ENCODE measurements at regions not wholly inside any gene's neighbourhood (a gene's known extent, or its start where the extent isn't known, plus 50 kb on each side); places are given as distances from the start of the nearest gene placed in this dataset.

DNA sequence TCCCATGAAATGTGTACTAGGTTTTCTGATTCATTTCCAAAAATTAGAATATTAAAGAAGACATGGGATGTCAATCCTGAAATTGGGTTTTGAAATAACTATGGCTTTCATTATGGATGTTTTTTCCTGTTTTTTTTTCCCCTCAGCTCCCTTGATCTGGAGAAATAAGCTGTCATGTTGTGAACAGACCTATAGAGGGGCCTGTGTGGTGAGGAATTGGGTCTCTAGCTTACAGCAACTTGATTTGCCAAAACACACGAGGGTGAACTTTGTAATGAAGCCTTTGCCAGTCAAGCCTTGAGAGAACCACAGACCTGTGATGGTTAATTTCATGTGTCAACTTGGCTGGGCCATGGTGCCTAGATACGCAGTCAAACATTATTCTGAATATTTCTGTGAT lies 2413.6 kb downstream of the PCDH7 start:
- ATAC-seq (replicated peaks; ENCODE audit: extremely low read depth, poor library complexity, severe bottlenecking) = no peak
- Mint-ChIP-seq H3K27ac (ENCODE audit: low read depth) (no peak overlapping the region), H3K36me3 (ENCODE audit: insufficient read depth) (no peaks in the 10 kb centered on the region), H3K4me1 (no peaks in the 10 kb centered on the region), H3K4me3 (no peak overlapping the region), H3K9me3 (peaks cover 16% of the 10 kb centered on the region), H3K27me3 (no peaks in the 10 kb centered on the region)
- no peak for DNase-seq (ENCODE audit: low spot score in 2 of 2)

GRCh38 chr4:33134366-33134765 lies 2414.2 kb downstream of the PCDH7 start:
- H3K36me3 Mint-ChIP-seq (ENCODE audit: insufficient read depth) = no peaks in the 10 kb centered on the region
- H3K4me3 Mint-ChIP-seq = no peak overlapping the region
- H3K9me3 Mint-ChIP-seq = peaks cover 16% of the 10 kb centered on the region
- ATAC-seq (replicated peaks; ENCODE audit: extremely low read depth, poor library complexity, severe bottlenecking) (no peak), DNase-seq (ENCODE audit: low spot score in 2 of 2) (no peak)
- H3K27ac Mint-ChIP-seq (ENCODE audit: low read depth) = no peak overlapping the region
- H3K4me1 Mint-ChIP-seq = no peaks in the 10 kb centered on the region
- no peaks in the 10 kb centered on the region for H3K27me3 Mint-ChIP-seq

GRCh38 chr4:33149658-33150524 lies 2429.7 kb downstream of the PCDH7 start:
- ATAC-seq (replicated peaks; ENCODE audit: extremely low read depth, poor library complexity, severe bottlenecking) (no peak), DNase-seq (ENCODE audit: low spot score in 2 of 2) (no peak)
- Mint-ChIP-seq H3K4me3 (no peak overlapping the region), H3K9me3 (peaks cover 13% of the 10 kb centered on the region), H3K27me3 (no peaks in the 10 kb centered on the region), H3K36me3 (ENCODE audit: insufficient read depth) (no peaks in the 10 kb centered on the region), H3K4me1 (no peaks in the 10 kb centered on the region), H3K27ac (ENCODE audit: low read depth) (no peak overlapping the region)

DNA sequence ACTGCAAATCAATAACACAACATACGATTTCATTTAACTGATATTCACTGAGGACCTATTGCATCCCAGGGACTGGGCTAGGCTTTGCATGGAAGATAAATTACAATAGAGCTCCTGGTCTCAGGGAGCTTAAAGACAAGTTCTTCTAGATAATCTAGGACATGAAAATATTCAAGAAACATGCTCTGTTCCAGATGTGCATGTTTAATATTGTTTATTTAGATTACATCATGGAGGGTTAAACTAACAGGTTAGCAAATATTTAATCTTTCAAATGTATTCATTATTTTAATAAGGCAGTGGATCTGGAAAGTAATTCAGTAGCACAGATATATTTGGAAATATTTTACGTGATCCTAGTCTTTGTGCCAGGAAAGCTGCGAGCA lies 2430.3 kb downstream of the PCDH7 start:
- Mint-ChIP-seq H3K27ac (ENCODE audit: low read depth) (no peak overlapping the region), H3K4me1 (no peaks in the 10 kb centered on the region), H3K36me3 (ENCODE audit: insufficient read depth) (no peaks in the 10 kb centered on the region), H3K27me3 (no peaks in the 10 kb centered on the region), H3K4me3 (no peak overlapping the region), H3K9me3 (peaks cover 16% of the 10 kb centered on the region)
- ATAC-seq (replicated peaks; ENCODE audit: extremely low read depth, poor library complexity, severe bottlenecking) (no peak), DNase-seq (ENCODE audit: low spot score in 2 of 2) (no peak)

DNA sequence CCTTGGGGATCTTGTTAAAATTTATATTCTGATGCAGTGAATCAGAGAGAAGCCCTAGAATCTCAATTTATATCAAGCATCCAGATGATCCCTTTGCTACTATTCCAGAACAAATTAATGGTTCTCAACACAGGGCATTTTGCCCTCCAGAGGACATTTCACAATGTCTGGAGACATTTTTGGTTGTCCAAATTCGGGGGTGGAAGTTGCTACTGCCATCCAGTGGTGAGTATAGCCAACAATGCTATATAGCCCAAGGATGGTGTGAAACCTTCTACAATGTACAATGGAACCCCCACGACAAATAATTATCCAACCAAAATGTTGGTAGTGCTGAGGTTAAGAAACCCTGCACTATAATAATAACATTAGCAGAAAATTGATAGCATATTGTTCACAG lies 2440.0 kb downstream of the PCDH7 start:
- Mint-ChIP-seq H3K4me3 (no peak overlapping the region), H3K27me3 (no peaks in the 10 kb centered on the region), H3K36me3 (ENCODE audit: insufficient read depth) (no peaks in the 10 kb centered on the region), H3K9me3 (peaks cover 36% of the 10 kb centered on the region), H3K4me1 (no peaks in the 10 kb centered on the region), H3K27ac (ENCODE audit: low read depth) (no peak overlapping the region)
- no peak for ATAC-seq (replicated peaks; ENCODE audit: extremely low read depth, poor library complexity, severe bottlenecking)
- DNase-seq (ENCODE audit: low spot score in 2 of 2) = no peak

GRCh38 chr4:33161202-33161601 lies 2441.0 kb downstream of the PCDH7 start:
- H3K36me3 Mint-ChIP-seq (ENCODE audit: insufficient read depth) = no peaks in the 10 kb centered on the region
- no peaks in the 10 kb centered on the region for H3K27me3 Mint-ChIP-seq
- no peak overlapping the region for H3K27ac Mint-ChIP-seq (ENCODE audit: low read depth)
- peaks cover 32% of the 10 kb centered on the region for H3K9me3 Mint-ChIP-seq
- no peak for DNase-seq (ENCODE audit: low spot score in 2 of 2)
- no peaks in the 10 kb centered on the region for H3K4me1 Mint-ChIP-seq
- H3K4me3 Mint-ChIP-seq = no peak overlapping the region
- ATAC-seq (replicated peaks; ENCODE audit: extremely low read depth, poor library complexity, severe bottlenecking) = no peak

GRCh38 chr4:33162122-33162521 lies 2442.0 kb downstream of the PCDH7 start:
- no peaks in the 10 kb centered on the region for H3K36me3 Mint-ChIP-seq (ENCODE audit: insufficient read depth)
- H3K9me3 Mint-ChIP-seq = peaks cover 28% of the 10 kb centered on the region
- DNase-seq (ENCODE audit: low spot score in 2 of 2) (no peak), ATAC-seq (replicated peaks; ENCODE audit: extremely low read depth, poor library complexity, severe bottlenecking) (no peak)
- H3K4me3 Mint-ChIP-seq = no peak overlapping the region
- no peaks in the 10 kb centered on the region for H3K4me1 Mint-ChIP-seq
- no peaks in the 10 kb centered on the region for H3K27me3 Mint-ChIP-seq
- no peak overlapping the region for H3K27ac Mint-ChIP-seq (ENCODE audit: low read depth)

- no peaks in the 10 kb centered on the region for H3K4me1 Mint-ChIP-seq
- H3K9me3 Mint-ChIP-seq = peaks cover 20% of the 10 kb centered on the region
- H3K4me3 Mint-ChIP-seq = no peak overlapping the region
- no peaks in the 10 kb centered on the region for H3K27me3 Mint-ChIP-seq
- no peaks in the 10 kb centered on the region for H3K36me3 Mint-ChIP-seq (ENCODE audit: insufficient read depth)
- ATAC-seq (replicated peaks; ENCODE audit: extremely low read depth, poor library complexity, severe bottlenecking) = no peak
- no peak for DNase-seq (ENCODE audit: low spot score in 2 of 2)
- no peak overlapping the region for H3K27ac Mint-ChIP-seq (ENCODE audit: low read depth)
Measured at GRCh38 chr4:33171873-33172525, 2451.8 kb downstream of the PCDH7 start.

DNA sequence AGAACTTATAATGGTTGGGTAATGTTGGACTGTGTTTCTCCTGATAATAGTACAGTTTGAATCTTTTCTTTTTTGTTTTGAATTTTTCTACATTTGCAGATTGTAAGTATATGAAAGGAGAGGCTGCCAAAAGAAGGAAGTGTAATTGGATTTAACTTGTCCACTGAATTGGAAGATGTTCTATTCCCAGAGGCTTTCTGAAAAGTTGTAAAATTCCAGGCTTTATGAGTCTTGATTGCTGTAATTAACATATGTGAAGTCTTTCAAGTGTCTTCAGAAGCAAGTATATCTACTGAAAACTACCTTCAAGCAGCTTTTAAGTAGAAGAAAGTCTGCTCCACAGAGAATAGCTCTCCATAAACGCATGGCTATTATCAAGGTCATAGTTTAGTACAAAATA lies 2456.4 kb downstream of the PCDH7 start:
- Mint-ChIP-seq H3K27me3 (no peaks in the 10 kb centered on the region), H3K4me3 (no peak overlapping the region), H3K9me3 (peaks cover 29% of the 10 kb centered on the region), H3K36me3 (ENCODE audit: insufficient read depth) (no peaks in the 10 kb centered on the region), H3K27ac (ENCODE audit: low read depth) (no peak overlapping the region), H3K4me1 (no peaks in the 10 kb centered on the region)
- DNase-seq (ENCODE audit: low spot score in 2 of 2) (no peak), ATAC-seq (replicated peaks; ENCODE audit: extremely low read depth, poor library complexity, severe bottlenecking) (no peak)

DNA sequence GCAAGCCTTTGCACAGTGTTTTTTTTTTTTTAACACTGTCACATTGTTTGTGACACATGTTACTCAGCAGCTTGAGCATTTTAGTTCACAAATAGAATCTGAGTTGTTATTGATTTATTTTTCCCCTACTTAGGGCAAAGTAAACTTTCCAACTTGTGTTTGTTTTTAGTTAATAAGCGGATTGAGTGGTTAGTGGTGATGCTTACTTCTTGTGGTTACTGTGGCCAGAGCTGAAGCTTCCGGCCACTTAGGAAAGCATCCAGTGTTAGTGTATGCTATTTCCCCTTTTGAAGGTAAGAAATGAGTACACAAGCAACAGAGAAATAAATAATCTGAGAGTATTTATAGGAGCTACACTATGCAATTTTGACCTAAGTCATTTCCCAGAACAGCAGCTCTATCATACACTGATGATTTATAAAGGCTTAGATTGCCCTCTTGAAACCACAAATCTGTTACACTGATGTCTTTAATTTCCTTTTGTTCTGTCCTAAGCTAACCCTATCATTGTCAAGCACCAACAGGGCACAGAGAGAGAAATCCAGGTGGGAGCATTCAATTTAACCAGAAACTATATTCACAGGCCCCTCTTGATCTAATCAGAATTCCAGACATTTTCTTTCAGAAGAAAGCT lies 2464.6 kb downstream of the PCDH7 start:
- Mint-ChIP-seq H3K4me1 (no peaks in the 10 kb centered on the region), H3K27ac (ENCODE audit: low read depth) (no peak overlapping the region), H3K4me3 (no peak overlapping the region), H3K36me3 (ENCODE audit: insufficient read depth) (no peaks in the 10 kb centered on the region), H3K9me3 (peaks cover 22% of the 10 kb centered on the region), H3K27me3 (no peaks in the 10 kb centered on the region)
- ATAC-seq (replicated peaks; ENCODE audit: extremely low read depth, poor library complexity, severe bottlenecking) (no peak), DNase-seq (ENCODE audit: low spot score in 2 of 2) (no peak)

DNA sequence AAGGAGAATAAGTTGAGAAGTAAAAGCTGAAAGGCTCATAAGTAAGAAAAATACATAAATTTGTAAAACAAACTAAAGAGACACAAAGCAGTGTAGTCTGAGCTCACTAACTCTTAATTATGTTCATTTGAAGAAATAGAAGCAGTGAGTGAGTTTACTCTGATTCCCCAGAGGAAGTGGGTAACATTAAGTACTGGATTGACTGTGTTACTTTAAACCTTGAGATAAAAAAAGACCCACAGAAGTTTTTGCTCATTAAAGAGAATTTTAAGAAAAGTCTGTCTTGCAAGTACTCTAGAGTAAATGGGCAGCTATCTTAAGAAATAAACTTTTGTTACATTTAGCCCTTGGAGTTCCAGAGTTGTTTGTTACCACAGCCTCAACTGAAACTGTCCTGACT lies 2466.9 kb downstream of the PCDH7 start:
- no peak for DNase-seq (ENCODE audit: low spot score in 2 of 2)
- no peaks in the 10 kb centered on the region for H3K36me3 Mint-ChIP-seq (ENCODE audit: insufficient read depth)
- no peaks in the 10 kb centered on the region for H3K4me1 Mint-ChIP-seq
- peaks cover 10% of the 10 kb centered on the region for H3K9me3 Mint-ChIP-seq
- no peak overlapping the region for H3K4me3 Mint-ChIP-seq
- ATAC-seq (replicated peaks; ENCODE audit: extremely low read depth, poor library complexity, severe bottlenecking) = no peak
- H3K27me3 Mint-ChIP-seq = no peaks in the 10 kb centered on the region
- H3K27ac Mint-ChIP-seq (ENCODE audit: low read depth) = no peak overlapping the region

DNA sequence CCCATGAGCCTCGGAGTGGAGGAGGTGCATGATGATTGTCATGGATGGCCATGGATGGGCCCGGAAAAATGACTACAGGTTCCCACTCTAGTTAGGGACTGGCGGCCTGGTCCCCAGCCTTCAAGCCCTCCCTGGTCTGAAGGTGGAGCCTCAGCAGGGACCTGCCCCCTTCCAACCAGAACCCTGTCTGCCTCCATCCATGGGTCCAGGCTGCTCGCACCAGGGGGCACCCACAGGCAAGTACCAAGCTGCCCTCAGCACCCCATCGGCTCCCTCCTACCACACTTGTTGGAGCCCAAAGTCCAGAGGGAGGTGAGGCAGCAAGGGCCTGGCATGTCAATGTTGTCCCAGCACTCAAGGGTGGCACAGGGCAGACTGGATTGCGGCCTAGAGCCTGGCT lies 2468.6 kb downstream of the PCDH7 start:
- no peak overlapping the region for H3K4me3 Mint-ChIP-seq
- ATAC-seq (replicated peaks; ENCODE audit: extremely low read depth, poor library complexity, severe bottlenecking) (no peak), DNase-seq (ENCODE audit: low spot score in 2 of 2) (no peak)
- H3K36me3 Mint-ChIP-seq (ENCODE audit: insufficient read depth) = no peaks in the 10 kb centered on the region
- H3K4me1 Mint-ChIP-seq = no peaks in the 10 kb centered on the region
- no peaks in the 10 kb centered on the region for H3K27me3 Mint-ChIP-seq
- peaks cover 16% of the 10 kb centered on the region for H3K9me3 Mint-ChIP-seq
- no peak overlapping the region for H3K27ac Mint-ChIP-seq (ENCODE audit: low read depth)

DNA sequence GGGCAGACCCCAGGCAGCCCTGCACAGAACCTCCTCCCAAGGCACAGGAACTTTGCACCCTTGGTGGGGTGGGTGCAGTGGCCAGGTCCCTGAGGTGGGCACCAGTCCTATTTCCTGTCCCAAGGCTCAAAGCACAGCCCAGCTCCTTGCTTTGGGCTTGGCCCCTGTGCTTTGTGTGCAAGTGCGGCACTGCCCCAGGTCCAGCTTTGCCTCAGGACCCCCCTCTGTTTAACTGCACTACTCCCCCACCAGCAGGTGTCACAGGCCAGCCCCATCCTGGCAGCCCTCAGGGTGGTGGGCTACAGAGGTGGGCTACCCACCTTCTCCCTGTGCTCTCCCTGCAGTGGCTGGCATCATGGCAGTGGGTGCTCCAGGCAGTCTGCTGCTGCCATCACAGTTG lies 2469.0 kb downstream of the PCDH7 start:
- DNase-seq (ENCODE audit: low spot score in 2 of 2) (no peak), ATAC-seq (replicated peaks; ENCODE audit: extremely low read depth, poor library complexity, severe bottlenecking) (no peak)
- H3K27ac Mint-ChIP-seq (ENCODE audit: low read depth) = no peak overlapping the region
- no peak overlapping the region for H3K4me3 Mint-ChIP-seq
- peaks cover 12% of the 10 kb centered on the region for H3K9me3 Mint-ChIP-seq
- H3K36me3 Mint-ChIP-seq (ENCODE audit: insufficient read depth) = no peaks in the 10 kb centered on the region
- H3K4me1 Mint-ChIP-seq = no peaks in the 10 kb centered on the region
- no peaks in the 10 kb centered on the region for H3K27me3 Mint-ChIP-seq
